GM12873 (cell line): ENCODE measurements at regions not wholly inside any gene's neighbourhood (a gene's known extent, or its start where the extent isn't known, plus 50 kb on each side); places are given as distances from the start of the nearest gene placed in this dataset.

Experiments used
- CTCF ChIP-seq: IDR thresholded peaks from 2 replicates; pipeline ENCODE4 v1.5.1; 2012; ENCODE audit warnings: low read depth, mild to moderate bottlenecking, moderate library complexity, low read length, control low read depth; ENCODE audit not compliant: insufficient read depth; ENCODE audit errors: missing control alignments

- no peak for TF ChIP-seq CTCF
Observed at GRCh38 chr4:129314781-129315180, 218.8 kb downstream of the C4orf33 start.

DNA sequence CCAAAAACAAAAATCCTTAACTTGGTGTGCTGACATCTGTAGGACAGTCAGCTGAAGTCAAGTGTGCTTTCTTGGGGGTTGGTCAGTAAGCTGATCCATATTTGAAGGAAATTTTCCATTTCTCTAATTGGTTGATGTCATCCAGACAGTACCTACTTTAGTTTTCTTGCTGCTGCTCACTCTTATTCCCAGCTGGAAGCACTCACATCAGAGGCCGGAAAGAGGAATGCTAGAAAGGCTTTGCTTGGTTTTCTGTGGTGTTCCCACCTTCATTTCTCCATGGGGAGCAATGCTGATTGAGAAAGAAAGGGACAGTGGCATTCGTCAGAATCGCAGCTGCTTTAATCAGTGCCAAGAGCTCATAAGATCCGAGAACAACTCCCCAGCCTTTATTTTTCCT lies 227.0 kb downstream of the C4orf33 start:
- TF ChIP-seq CTCF: no peak

DNA sequence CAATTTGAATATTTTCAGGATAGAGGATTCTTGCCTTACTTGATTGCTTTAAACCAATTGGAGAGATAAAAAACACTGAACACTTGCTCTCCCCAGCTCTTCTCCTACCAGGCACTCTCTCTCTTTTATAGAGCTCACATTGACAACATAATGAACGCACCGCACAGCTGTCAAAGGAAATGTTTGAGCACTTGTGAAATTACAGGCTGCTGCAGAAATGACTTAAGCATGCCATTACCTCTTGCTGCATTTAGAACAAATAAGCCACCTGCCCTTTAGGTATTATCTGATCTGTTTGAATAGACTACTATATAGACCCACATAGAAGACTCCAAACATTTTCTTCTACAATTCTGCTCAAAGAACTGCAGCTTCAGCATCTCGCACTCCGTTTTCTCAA lies 227.7 kb downstream of the C4orf33 start:
- TF ChIP-seq CTCF: no peak

GRCh38 chr4:129326571-129327460 lies 230.9 kb downstream of the C4orf33 start:
- TF ChIP-seq CTCF: no peak

GRCh38 chr4:129327637-129328036 lies 231.7 kb downstream of the C4orf33 start:
- no peak for TF ChIP-seq CTCF

GRCh38 chr4:129328162-129328561 lies 232.2 kb downstream of the C4orf33 start:
- TF ChIP-seq CTCF: no peak

DNA sequence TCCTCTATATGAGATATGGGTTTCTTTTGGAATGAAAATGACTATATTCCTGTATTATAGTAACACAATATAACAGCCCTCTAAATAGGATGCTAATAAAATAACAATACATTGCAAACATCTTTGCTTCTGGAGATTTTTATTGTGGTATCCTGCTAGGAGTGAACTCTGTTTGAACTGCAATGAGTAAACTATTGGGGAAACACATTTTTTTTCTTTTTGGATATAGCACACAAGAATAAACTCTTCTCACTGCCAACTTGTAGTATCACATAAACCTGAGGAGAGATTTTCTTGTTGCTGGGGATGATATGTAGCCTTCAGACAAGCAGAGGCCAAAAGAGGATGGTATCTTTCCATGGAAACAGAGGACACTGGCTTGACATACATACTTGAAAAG lies 238.2 kb downstream of the C4orf33 start:
- TF ChIP-seq CTCF: no peak
